Upper lobe of left lung (tissue), 6 donors: ENCODE measurements at regions not wholly inside any gene's neighbourhood (a gene's known extent, or its start where the extent isn't known, plus 50 kb on each side); places are given as distances from the start of the nearest gene placed in this dataset.
"Not testable (repeated sequence)": the region's sequence is repeated elsewhere in the genome, so short reads cannot be mapped to it uniquely, and the experiment has no call there.

ENCODE experiments used
- ATAC-seq, 2 donors: fragments of 200-7000 bp; cut with Tn5 transposase; one replicate each; pipeline ENCODE4 v1.9.1; 2022; ENCODE audit warnings: mild to moderate bottlenecking in 2 of 2, moderate library complexity in 2 of 2; ENCODE audit not compliant: low FRiP score in 2 of 2
- DNase-seq, 2 donors: peaks; one replicate each; pipeline ENCODE4 v3.0.0-alpha.2; 2019 to 2020
- H3K27ac ChIP-seq, 4 donors: fragments of 200-600 bp; sonication (generic); one replicate each; pipeline ENCODE4 v1.5.1; 2016 to 2019
- H3K27me3 ChIP-seq, 4 donors: fragments of 200-600 bp; sonication (generic); one replicate each; pipeline ENCODE4 v1.5.1; 2017 to 2019
- H3K36me3 ChIP-seq, 4 donors: fragments of 200-600 bp; sonication (generic); one replicate each; pipeline ENCODE4 v1.5.1; 2016 to 2019
- H3K4me1 ChIP-seq, 4 donors: fragments of 200-600 bp; sonication (generic); one replicate each; pipeline ENCODE4 v1.5.1; 2018 to 2019
- H3K4me3 ChIP-seq, 4 donors: fragments of 200-600 bp; sonication (generic); one replicate each; pipeline ENCODE4 v1.5.1; 2017 to 2019; ENCODE audit warnings: mild to moderate bottlenecking in 2 of 4, moderate library complexity in 1 of 4
- H3K9me3 ChIP-seq, 4 donors: fragments of 200-600 bp; sonication (generic); one replicate each; pipeline ENCODE4 v1.5.1; 2018 to 2019
- CTCF ChIP-seq, 6 experiments: fragments of 450-650 bp in 4 of 6; fragments of 200-600 bp in 2 of 6; sonication (generic) in 2 of 6; IDR thresholded peaks; one replicate each; pipeline ENCODE4 v1.5.1; 2016 to 2019; ENCODE audit warnings: antibody characterized with exemption in 6 of 6
- EP300 ChIP-seq, 4 donors: sonication (generic); formaldehyde crosslinking; IDR thresholded peaks; one replicate each; pipeline ENCODE4 v1.5.1; 2017; ENCODE audit warnings: antibody characterized with exemption in 4 of 4, control low read depth in 2 of 4
- POLR2A ChIP-seq, 4 donors: fragments of 450-650 bp; IDR thresholded peaks; one replicate each; pipeline ENCODE4 v1.5.1; 2016 to 2017; ENCODE audit warnings: antibody characterized with exemption in 4 of 4, mild to moderate bottlenecking in 2 of 4
- POLR2AphosphoS5 ChIP-seq, 2 donors: sonication (generic); formaldehyde crosslinking; IDR thresholded peaks; one replicate each; pipeline ENCODE4 v1.5.1; 2017; ENCODE audit warnings: antibody characterized with exemption in 2 of 2
- WGBS, 2 donors: methylation state at CpG; one replicate each; pipeline ENCODE4 v1.1.5; 2017 to 2018; 5-methylcytosine and 5-hydroxymethylcytosine counted together
- donor health status: DM: no; HTN: no; CAD: no; lungs with moderate emphysema.
- donor health status: DM: no; HTN: yes; CAD: no; lungs with severe emphysema.

GRCh38 chr2:45102141-45102540 lies 92.9 kb upstream of the SIX2 start:
- Histone ChIP-seq H3K4me3 (no peak overlapping the region), H3K4me1 (no peaks in the 10 kb centered on the region), H3K9me3 (no peaks in the 10 kb centered on the region), H3K27me3 (no peaks in the 10 kb centered on the region), H3K27ac (no peak overlapping the region), H3K36me3 (no peaks in the 10 kb centered on the region)
- no peak for TF ChIP-seq CTCF (IDR thresholded peaks at IDR 0.05)
- TF ChIP-seq EP300 (IDR thresholded peaks at IDR 0.05), result no peak
- no peak for TF ChIP-seq POLR2AphosphoS5 (IDR thresholded peaks at IDR 0.05)
- no peak for TF ChIP-seq POLR2A (IDR thresholded peaks at IDR 0.05)
- DNase-seq, result no peak
- 79 to 88% methylated on average over 1 of the region's 1 CpG for WGBS, 2 donors
- no peak for ATAC-seq

- no peaks in the 10 kb centered on the region for H3K9me3 ChIP-seq
- TF ChIP-seq POLR2A (IDR thresholded peaks at IDR 0.05) (no peak), EP300 (IDR thresholded peaks at IDR 0.05) (no peak), CTCF (IDR thresholded peaks at IDR 0.05) (no peak), POLR2AphosphoS5 (IDR thresholded peaks at IDR 0.05) (no peak)
- ATAC-seq (no peak), DNase-seq (no peak)
- H3K4me3 ChIP-seq, result no peak overlapping the region
- no peaks in the 10 kb centered on the region for H3K27me3 ChIP-seq
- no peaks in the 10 kb centered on the region for H3K4me1 ChIP-seq
- no peaks in the 10 kb centered on the region for H3K36me3 ChIP-seq
- 93 to 94% methylated on average over 6 of the region's 6 CpGs for WGBS, 2 donors
- H3K27ac ChIP-seq, result no peak overlapping the region
Observed at GRCh38 chr2:45096996-45097395, 87.7 kb upstream of the SIX2 start.

- H3K27me3 ChIP-seq, H3K4me1 ChIP-seq, DNase-seq, ATAC-seq, H3K4me3 ChIP-seq, H3K36me3 ChIP-seq, H3K27ac ChIP-seq, H3K9me3 ChIP-seq: not testable (repeated sequence)
- 93% methylated on average over 10 of the region's 10 CpGs for WGBS, 2 donors
Observed at GRCh38 chr2:45096038-45096437, 86.8 kb upstream of the SIX2 start.

- ATAC-seq (no peak), DNase-seq (no peak)
- 69% methylated on average over 6 of the region's 6 CpGs for WGBS, 2 donors
- TF ChIP-seq EP300 (IDR thresholded peaks at IDR 0.05) (no peak), CTCF (IDR thresholded peaks at IDR 0.05) (no peak), POLR2A (IDR thresholded peaks at IDR 0.05) (no peak), POLR2AphosphoS5 (IDR thresholded peaks at IDR 0.05) (no peak)
- H3K4me3 ChIP-seq, result no peak overlapping the region
- no peaks in the 10 kb centered on the region for H3K27me3 ChIP-seq
- no peaks in the 10 kb centered on the region for H3K36me3 ChIP-seq
- no peaks in the 10 kb centered on the region for H3K9me3 ChIP-seq
- H3K27ac ChIP-seq, result no peak overlapping the region
- H3K4me1 ChIP-seq, result no peaks in the 10 kb centered on the region
Observed at GRCh38 chr2:45093663-45094062, 84.4 kb upstream of the SIX2 start.

GRCh38 chr2:45093181-45093580 lies 83.9 kb upstream of the SIX2 start:
- WGBS, 2 donors, result 95 to 96% methylated on average over 5 of the region's 5 CpGs
- Histone ChIP-seq H3K4me3 (no peak overlapping the region), H3K9me3 (no peaks in the 10 kb centered on the region), H3K27ac (no peak overlapping the region), H3K36me3 (no peaks in the 10 kb centered on the region), H3K4me1 (no peaks in the 10 kb centered on the region), H3K27me3 (no peaks in the 10 kb centered on the region)
- DNase-seq (no peak), ATAC-seq (no peak)
- no peak for TF ChIP-seq POLR2AphosphoS5 (IDR thresholded peaks at IDR 0.05)
- TF ChIP-seq CTCF (IDR thresholded peaks at IDR 0.05), result no peak
- no peak for TF ChIP-seq EP300 (IDR thresholded peaks at IDR 0.05)
- TF ChIP-seq POLR2A (IDR thresholded peaks at IDR 0.05), result no peak
